ENCODE measurements at regions not wholly inside any gene's neighbourhood (a gene's known extent, or its start where the extent isn't known, plus 50 kb on each side); places are given as distances from the start of the nearest gene placed in this dataset.

- no peak for DNase-seq
- no peak for TF ChIP-seq POLR2A (IDR thresholded peaks at IDR 0.05)
- no peak for TF ChIP-seq CTCF (IDR thresholded peaks at IDR 0.05)
- intact Hi-C loops (cut with DNase I): no loop called here
- peaks cover 0 to 8% (median 0%) of the 10 kb centered on the region in 12 donors for H3K9me3 ChIP-seq
- no peak overlapping the region for H3K4me3 ChIP-seq
- ATAC-seq: no peak
- 31 to 48% (median 43%) methylated on average over 5 of the region's 5 CpGs for WGBS, 4 donors
- no peaks in the 10 kb centered on the region for H3K36me3 ChIP-seq
- H3K4me1 ChIP-seq: no peaks in the 10 kb centered on the region
- no peak overlapping the region for H3K27ac ChIP-seq
- H3K27me3 ChIP-seq: no peaks in the 10 kb centered on the region
Measured at GRCh38 chr4:167779280-167779679, 313.1 kb upstream of the ANXA10 start.

- Histone ChIP-seq H3K4me3 (no peak overlapping the region), H3K36me3 (no peaks in the 10 kb centered on the region), H3K27ac (no peak overlapping the region), H3K4me1 (no peaks in the 10 kb centered on the region), H3K27me3 (no peaks in the 10 kb centered on the region), H3K9me3 (peaks cover 0 to 8% (median 0%) of the 10 kb centered on the region in 12 donors)
- TF ChIP-seq CTCF (IDR thresholded peaks at IDR 0.05) (no peak), POLR2A (IDR thresholded peaks at IDR 0.05) (no peak)
- DNase-seq (no peak), ATAC-seq (no peak)
- intact Hi-C loops (cut with DNase I): no loop called here
- 50 to 64% (median 63%) methylated on average over 5 of the region's 5 CpGs for WGBS, 4 donors
Measured at GRCh38 chr4:167779864-167780263, 312.5 kb upstream of the ANXA10 start.

- Histone ChIP-seq H3K4me1 (no peaks in the 10 kb centered on the region), H3K36me3 (no peaks in the 10 kb centered on the region), H3K9me3 (peaks cover 0 to 8% (median 0%) of the 10 kb centered on the region in 12 donors), H3K4me3 (no peak overlapping the region), H3K27ac (no peak overlapping the region), H3K27me3 (no peaks in the 10 kb centered on the region)
- WGBS, 4 donors: 35 to 45% (median 41%) methylated on average over 2 of the region's 2 CpGs
- ATAC-seq (no peak), DNase-seq (no peak)
- intact Hi-C loops (cut with DNase I): no loop called here
- no peak for TF ChIP-seq POLR2A (IDR thresholded peaks at IDR 0.05)
- TF ChIP-seq CTCF (IDR thresholded peaks at IDR 0.05): no peak
Measured at GRCh38 chr4:167784826-167785225, 307.5 kb upstream of the ANXA10 start.

GRCh38 chr4:167785523-167785922 lies 306.8 kb upstream of the ANXA10 start:
- Histone ChIP-seq H3K36me3 (no peaks in the 10 kb centered on the region), H3K9me3 (peaks cover 0 to 8% (median 0%) of the 10 kb centered on the region in 12 donors), H3K4me1 (no peaks in the 10 kb centered on the region), H3K4me3 (no peak overlapping the region), H3K27me3 (no peaks in the 10 kb centered on the region), H3K27ac (no peak overlapping the region)
- WGBS, 4 donors: 58 to 79% (median 71%) methylated on average over 1 of the region's 1 CpG
- ATAC-seq (no peak), DNase-seq (no peak)
- TF ChIP-seq POLR2A (IDR thresholded peaks at IDR 0.05) (no peak), CTCF (IDR thresholded peaks at IDR 0.05) (no peak)
- intact Hi-C loops (cut with DNase I): no loop called here

Measured in heart left ventricle (tissue), 16 donors.